HS-27A (cell line): ENCODE measurements at regions not wholly inside any gene's neighbourhood (a gene's known extent, or its start where the extent isn't known, plus 50 kb on each side); places are given as distances from the start of the nearest gene placed in this dataset.

Experiments used
- DNase-seq: peaks from one replicate; pipeline ENCODE4 v3.0.0-alpha.2; 2012; ENCODE audit warnings: low read depth, missing footprints

DNA sequence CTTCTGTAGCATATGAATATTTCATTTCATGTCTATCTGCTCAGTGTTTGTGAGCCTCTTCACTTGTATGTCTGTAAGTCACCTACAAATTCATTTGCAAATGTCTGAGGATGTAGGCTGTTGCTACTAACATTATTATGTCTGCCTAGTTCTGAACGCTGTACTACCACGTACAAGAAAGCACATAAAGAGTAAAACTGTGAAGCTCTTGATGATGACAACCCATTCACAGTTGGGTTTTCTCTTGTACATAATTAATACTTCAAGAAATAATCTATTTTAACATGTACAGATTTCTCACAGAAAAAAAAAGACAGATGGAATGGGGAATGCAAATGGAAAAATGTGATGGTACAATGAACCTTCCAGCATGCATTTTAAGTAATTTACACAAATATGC lies 64.3 kb upstream of the CPNE8 start:
- DNase-seq, result no peak

DNA sequence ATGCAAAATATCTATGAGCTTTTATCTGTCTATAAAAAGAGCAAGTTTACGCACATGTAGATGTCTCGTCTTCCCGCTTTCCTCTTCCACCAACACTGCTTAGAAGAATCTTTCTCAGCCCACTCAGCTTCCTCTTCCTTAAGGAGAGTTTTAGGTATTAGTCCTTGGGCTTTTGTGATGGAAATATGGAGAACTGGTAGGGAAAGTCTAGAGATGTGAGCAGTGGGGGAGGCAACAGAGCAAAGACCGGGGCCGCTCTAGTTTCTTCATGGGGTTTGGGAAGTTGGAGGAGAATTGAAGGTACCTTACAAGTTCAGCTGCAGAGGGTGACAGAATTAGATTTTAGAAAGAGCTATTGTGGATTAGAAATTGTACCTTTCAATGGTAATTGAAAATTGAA lies 56.3 kb upstream of the CPNE8 start:
- no peak for DNase-seq

DNA sequence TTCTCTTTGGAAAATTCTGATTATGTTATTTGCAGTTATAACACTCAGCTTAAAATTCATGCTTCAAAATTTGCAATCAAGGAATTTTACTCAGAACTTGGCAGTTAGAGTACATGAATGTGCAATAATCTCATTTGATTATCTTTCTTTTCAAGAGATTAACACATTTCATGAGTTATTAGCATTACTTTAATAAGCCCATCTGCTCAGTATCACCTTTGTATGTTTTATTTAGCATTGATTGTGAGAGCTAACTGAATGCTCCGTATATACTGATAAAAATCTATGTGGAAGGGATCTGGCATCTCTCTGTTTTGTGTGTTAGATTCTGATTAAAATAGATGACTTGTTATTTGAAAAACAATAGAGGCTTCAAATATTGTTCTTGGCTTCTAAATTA lies 55.6 kb upstream of the CPNE8 start:
- DNase-seq, result no peak

DNA sequence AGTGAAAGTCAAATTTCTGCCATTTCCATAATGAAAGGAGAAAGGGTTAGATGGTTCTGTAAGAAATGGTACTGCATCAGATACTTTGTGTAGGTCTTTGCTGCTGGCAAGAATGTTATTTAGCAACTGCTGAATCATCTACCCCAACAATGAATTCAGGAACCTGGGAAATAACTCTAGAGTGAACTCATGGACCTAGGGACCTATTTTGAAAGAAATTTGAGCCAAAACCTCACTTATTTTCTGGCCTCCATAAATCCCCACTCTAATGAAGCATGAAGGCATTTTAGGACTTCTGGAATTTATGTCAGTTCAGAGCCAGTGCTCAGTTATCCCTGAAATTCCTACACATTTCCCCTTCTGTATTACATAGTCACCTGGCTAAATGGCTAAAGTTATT lies 50.9 kb upstream of the CPNE8 start:
- DNase-seq, result no peak
